RWPE2 (cell line): ENCODE measurements at regions not wholly inside any gene's neighbourhood (a gene's known extent, or its start where the extent isn't known, plus 50 kb on each side); places are given as distances from the start of the nearest gene placed in this dataset.

Experiments
- ATAC-seq: fragments of 200-7000 bp; cut with Tn5 transposase; 3 replicates; pipeline ENCODE4 v1.9.1; 2021; ENCODE audit warnings: low read depth
- DNase-seq: peaks from one replicate; pipeline ENCODE4 v3.0.0-alpha.2; 2020; ENCODE audit warnings: low spot score
- H3K27ac ChIP-seq: fragments of 450-650 bp; 2 replicates; pipeline ENCODE4 v1.5.1; 2017; ENCODE audit warnings: mild to moderate bottlenecking; ENCODE audit not compliant: poor library complexity, severe bottlenecking
- H3K27me3 ChIP-seq: fragments of 250-450 bp; sonication (Bioruptor Pico); 2 replicates; pipeline ENCODE4 v1.5.1; 2021; ENCODE audit warnings: mild to moderate bottlenecking, moderate library complexity; ENCODE audit not compliant: insufficient read depth, poor library complexity, severe bottlenecking
- H3K36me3 ChIP-seq: fragments of 250-450 bp; sonication (Bioruptor Pico); 2 replicates; pipeline ENCODE4 v1.5.1; 2020; ENCODE audit warnings: low read depth, mild to moderate bottlenecking, moderate library complexity
- H3K4me1 ChIP-seq: fragments of 250-450 bp; sonication (Bioruptor Pico); 2 replicates; pipeline ENCODE4 v1.5.1; 2021; ENCODE audit warnings: mild to moderate bottlenecking, moderate library complexity; ENCODE audit not compliant: insufficient read depth, poor library complexity, severe bottlenecking
- H3K4me3 ChIP-seq: fragments of 250-450 bp; sonication (Bioruptor Pico); 2 replicates; pipeline ENCODE4 v1.5.1; 2021; ENCODE audit warnings: mild to moderate bottlenecking, moderate library complexity; ENCODE audit not compliant: severe bottlenecking
- H3K9me3 ChIP-seq: fragments of 250-450 bp; sonication (Bioruptor Pico); 2 replicates; pipeline ENCODE4 v1.5.1; 2021; ENCODE audit warnings: mild to moderate bottlenecking, moderate library complexity; ENCODE audit not compliant: severe bottlenecking
- CTCF ChIP-seq: fragments of 450-650 bp; IDR thresholded peaks from one replicate; pipeline ENCODE4 v1.5.1; 2017; ENCODE audit warnings: mild to moderate bottlenecking, moderate library complexity; ENCODE audit not compliant: poor library complexity, severe bottlenecking

- ATAC-seq (no peak), DNase-seq (no peak)
- peaks cover 15% of the 10 kb centered on the region for H3K4me1 ChIP-seq
- no peak overlapping the region for H3K27ac ChIP-seq
- no peaks in the 10 kb centered on the region for H3K27me3 ChIP-seq
- TF ChIP-seq CTCF, result no peak
- H3K36me3 ChIP-seq, result no peaks in the 10 kb centered on the region
- no peak overlapping the region for H3K4me3 ChIP-seq
- H3K9me3 ChIP-seq, result no peaks in the 10 kb centered on the region
Observed at GRCh38 chr9:12880406-12881015, 105.7 kb downstream of the LURAP1L start.

GRCh38 chr9:12882430-12882829, 107.6 kb downstream of the LURAP1L start:
- Histone ChIP-seq H3K9me3 (no peaks in the 10 kb centered on the region), H3K36me3 (no peaks in the 10 kb centered on the region), H3K27ac (no peak overlapping the region), H3K4me1 (peaks cover 12% of the 10 kb centered on the region), H3K27me3 (no peaks in the 10 kb centered on the region), H3K4me3 (no peak overlapping the region)
- DNase-seq, result no peak
- no peak for ATAC-seq
- TF ChIP-seq CTCF, result no peak

GRCh38 chr9:12884736-12885395, 110.0 kb downstream of the LURAP1L start:
- peak; percentile 84 for TF ChIP-seq CTCF
- Histone ChIP-seq H3K36me3 (no peaks in the 10 kb centered on the region), H3K9me3 (no peaks in the 10 kb centered on the region), H3K27me3 (no peaks in the 10 kb centered on the region), H3K4me3 (no peak overlapping the region), H3K4me1 (no peaks in the 10 kb centered on the region), H3K27ac (no peak overlapping the region)
- DNase-seq, result no peak
- peak; percentile 96 for ATAC-seq

- Histone ChIP-seq H3K27ac (no peak overlapping the region), H3K4me1 (no peaks in the 10 kb centered on the region), H3K4me3 (no peak overlapping the region), H3K27me3 (no peaks in the 10 kb centered on the region), H3K9me3 (no peaks in the 10 kb centered on the region), H3K36me3 (no peaks in the 10 kb centered on the region)
- DNase-seq (no peak), ATAC-seq (no peak)
- no peak for TF ChIP-seq CTCF
Observed at GRCh38 chr9:12889402-12890106, 114.7 kb downstream of the LURAP1L start.

GRCh38 chr9:12891588-12891987, 116.8 kb downstream of the LURAP1L start:
- ATAC-seq (no peak), DNase-seq (no peak)
- no peaks in the 10 kb centered on the region for H3K27me3 ChIP-seq
- no peak for TF ChIP-seq CTCF
- no peaks in the 10 kb centered on the region for H3K4me1 ChIP-seq
- no peak overlapping the region for H3K4me3 ChIP-seq
- no peaks in the 10 kb centered on the region for H3K36me3 ChIP-seq
- H3K27ac ChIP-seq, result no peak overlapping the region
- no peaks in the 10 kb centered on the region for H3K9me3 ChIP-seq
